HL-60 (cell line): ENCODE measurements at regions not wholly inside any gene's neighbourhood (a gene's known extent, or its start where the extent isn't known, plus 50 kb on each side); places are given as distances from the start of the nearest gene placed in this dataset.

ENCODE experiments used
- DNase-seq, 2 experiments: peaks; one replicate each; pipeline ENCODE4 v3.0.0-alpha.2; 2010 to 2020; ENCODE audit warnings: low read depth in 1 of 2, low spot score in 1 of 2
- H3K27ac ChIP-seq: fragments of 250-450 bp; sonication (Bioruptor Pico); replicated peaks from 2 replicates; pipeline ENCODE4 v1.5.1; 2020; ENCODE audit warnings: mild to moderate bottlenecking, moderate library complexity
- H3K27me3 ChIP-seq: fragments of 250-450 bp; sonication (Bioruptor Pico); 2 replicates; pipeline ENCODE4 v1.5.1; 2021; ENCODE audit warnings: mild to moderate bottlenecking, moderate library complexity; ENCODE audit not compliant: insufficient read depth, poor library complexity, severe bottlenecking
- H3K4me3 ChIP-seq: replicated peaks from 2 replicates; pipeline ENCODE4 v1.5.1; 2011; ENCODE audit warnings: mild to moderate bottlenecking, control low read depth, low read length; ENCODE audit not compliant: insufficient read depth
- GABPA ChIP-seq: IDR thresholded peaks from 2 replicates; pipeline ENCODE4 v1.6.1; 2012; ENCODE audit warnings: low read depth
- POLR2AphosphoS5 ChIP-seq: IDR thresholded peaks from 2 replicates; pipeline ENCODE4 v1.6.1; 2012; ENCODE audit warnings: low read depth
- SPI1 ChIP-seq: IDR thresholded peaks from 2 replicates; pipeline ENCODE4 v1.6.1; 2012; ENCODE audit warnings: low read depth, mild to moderate bottlenecking, borderline replicate concordance
- TF ChIP-seq, protein P1 (sequence below): IDR thresholded peaks from one replicate; pipeline ENCODE4 v1.5.1; 2011; ENCODE audit warnings: low read length, control low read depth, inconsistent platforms; ENCODE audit not compliant: insufficient read depth
- TF ChIP-seq, protein P2 (sequence below): IDR thresholded peaks from 2 replicates; pipeline ENCODE4 v1.6.1; 2012; ENCODE audit warnings: low read depth; ENCODE audit not compliant: insufficient replicate concordance

DNA sequence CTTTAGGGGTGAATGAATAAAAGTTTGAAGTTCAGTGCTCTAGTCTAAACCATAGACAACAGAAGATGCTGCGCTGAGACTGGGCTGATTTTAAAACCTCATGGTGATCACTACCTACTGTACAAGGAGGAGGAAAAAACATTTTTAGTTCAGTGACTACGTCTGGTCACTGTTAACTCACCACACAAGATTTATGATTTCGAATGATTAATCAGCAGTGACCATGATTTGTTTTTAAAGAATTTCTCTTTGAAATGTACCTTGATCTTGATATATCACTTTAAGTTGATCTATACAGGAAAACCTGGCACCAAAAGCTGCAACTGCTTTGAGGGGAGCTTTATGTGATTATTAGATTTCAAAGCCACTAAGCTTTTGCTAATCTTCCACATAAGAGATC, 286.3 kb downstream of the PDGFC start:
- H3K27me3 ChIP-seq, result no peaks in the 10 kb centered on the region
- TF ChIP-seq GABPA, result no peak
- TF ChIP-seq POLR2AphosphoS5, result no peak
- TF ChIP-seq SPI1, result no peak
- TF ChIP-seq, protein P1, sequence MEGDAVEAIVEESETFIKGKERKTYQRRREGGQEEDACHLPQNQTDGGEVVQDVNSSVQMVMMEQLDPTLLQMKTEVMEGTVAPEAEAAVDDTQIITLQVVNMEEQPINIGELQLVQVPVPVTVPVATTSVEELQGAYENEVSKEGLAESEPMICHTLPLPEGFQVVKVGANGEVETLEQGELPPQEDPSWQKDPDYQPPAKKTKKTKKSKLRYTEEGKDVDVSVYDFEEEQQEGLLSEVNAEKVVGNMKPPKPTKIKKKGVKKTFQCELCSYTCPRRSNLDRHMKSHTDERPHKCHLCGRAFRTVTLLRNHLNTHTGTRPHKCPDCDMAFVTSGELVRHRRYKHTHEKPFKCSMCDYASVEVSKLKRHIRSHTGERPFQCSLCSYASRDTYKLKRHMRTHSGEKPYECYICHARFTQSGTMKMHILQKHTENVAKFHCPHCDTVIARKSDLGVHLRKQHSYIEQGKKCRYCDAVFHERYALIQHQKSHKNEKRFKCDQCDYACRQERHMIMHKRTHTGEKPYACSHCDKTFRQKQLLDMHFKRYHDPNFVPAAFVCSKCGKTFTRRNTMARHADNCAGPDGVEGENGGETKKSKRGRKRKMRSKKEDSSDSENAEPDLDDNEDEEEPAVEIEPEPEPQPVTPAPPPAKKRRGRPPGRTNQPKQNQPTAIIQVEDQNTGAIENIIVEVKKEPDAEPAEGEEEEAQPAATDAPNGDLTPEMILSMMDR, result no peak
- TF ChIP-seq, protein P2, sequence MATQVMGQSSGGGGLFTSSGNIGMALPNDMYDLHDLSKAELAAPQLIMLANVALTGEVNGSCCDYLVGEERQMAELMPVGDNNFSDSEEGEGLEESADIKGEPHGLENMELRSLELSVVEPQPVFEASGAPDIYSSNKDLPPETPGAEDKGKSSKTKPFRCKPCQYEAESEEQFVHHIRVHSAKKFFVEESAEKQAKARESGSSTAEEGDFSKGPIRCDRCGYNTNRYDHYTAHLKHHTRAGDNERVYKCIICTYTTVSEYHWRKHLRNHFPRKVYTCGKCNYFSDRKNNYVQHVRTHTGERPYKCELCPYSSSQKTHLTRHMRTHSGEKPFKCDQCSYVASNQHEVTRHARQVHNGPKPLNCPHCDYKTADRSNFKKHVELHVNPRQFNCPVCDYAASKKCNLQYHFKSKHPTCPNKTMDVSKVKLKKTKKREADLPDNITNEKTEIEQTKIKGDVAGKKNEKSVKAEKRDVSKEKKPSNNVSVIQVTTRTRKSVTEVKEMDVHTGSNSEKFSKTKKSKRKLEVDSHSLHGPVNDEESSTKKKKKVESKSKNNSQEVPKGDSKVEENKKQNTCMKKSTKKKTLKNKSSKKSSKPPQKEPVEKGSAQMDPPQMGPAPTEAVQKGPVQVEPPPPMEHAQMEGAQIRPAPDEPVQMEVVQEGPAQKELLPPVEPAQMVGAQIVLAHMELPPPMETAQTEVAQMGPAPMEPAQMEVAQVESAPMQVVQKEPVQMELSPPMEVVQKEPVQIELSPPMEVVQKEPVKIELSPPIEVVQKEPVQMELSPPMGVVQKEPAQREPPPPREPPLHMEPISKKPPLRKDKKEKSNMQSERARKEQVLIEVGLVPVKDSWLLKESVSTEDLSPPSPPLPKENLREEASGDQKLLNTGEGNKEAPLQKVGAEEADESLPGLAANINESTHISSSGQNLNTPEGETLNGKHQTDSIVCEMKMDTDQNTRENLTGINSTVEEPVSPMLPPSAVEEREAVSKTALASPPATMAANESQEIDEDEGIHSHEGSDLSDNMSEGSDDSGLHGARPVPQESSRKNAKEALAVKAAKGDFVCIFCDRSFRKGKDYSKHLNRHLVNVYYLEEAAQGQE, result no peak
- no peak overlapping the region for H3K27ac ChIP-seq
- DNase-seq, result no peak
- H3K4me3 ChIP-seq, result no peak overlapping the region

DNA sequence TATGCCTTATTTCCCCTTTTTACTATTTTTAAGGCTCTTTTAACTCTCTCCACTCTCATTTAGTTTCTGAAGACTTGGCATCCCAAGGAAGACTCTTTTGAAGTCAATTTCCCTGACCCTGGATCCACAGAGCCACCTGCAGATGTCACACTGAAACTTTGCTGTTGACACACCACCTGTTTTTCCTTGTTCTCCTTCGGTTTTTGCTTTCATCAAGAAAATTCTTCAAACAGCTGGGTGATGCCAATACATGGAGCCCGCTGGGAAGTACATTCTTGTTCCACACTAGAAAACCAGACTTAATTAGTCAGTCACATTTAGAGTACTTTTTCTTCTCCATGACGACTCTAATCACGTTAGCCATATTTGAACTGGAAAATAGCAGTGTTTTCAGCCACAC, 293.9 kb downstream of the PDGFC start:
- H3K27ac ChIP-seq, result no peak overlapping the region
- no peak for DNase-seq
- TF ChIP-seq SPI1, result no peak
- TF ChIP-seq GABPA, result no peak
- TF ChIP-seq POLR2AphosphoS5, result no peak
- TF ChIP-seq, protein P2, result no peak
- TF ChIP-seq, protein P1, result no peak
- H3K4me3 ChIP-seq, result no peak overlapping the region
- no peaks in the 10 kb centered on the region for H3K27me3 ChIP-seq

DNA sequence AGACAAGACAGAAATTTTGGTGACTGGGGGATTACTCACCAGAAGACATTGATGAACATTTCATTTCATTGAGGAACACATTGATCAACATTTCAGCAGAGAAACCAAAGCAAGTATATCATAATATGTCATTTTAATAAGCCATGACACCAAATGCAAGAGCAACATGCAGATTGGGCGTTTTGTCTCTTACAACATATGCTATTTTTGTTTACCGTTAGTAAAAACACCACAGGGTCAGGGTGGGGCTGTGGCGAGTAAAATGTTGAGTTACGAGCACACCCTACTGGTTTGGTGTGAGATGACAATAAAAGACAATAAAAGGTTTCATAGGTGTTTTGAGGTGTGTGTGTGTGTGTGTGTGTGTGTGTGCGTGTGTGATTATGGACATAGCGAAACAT, 294.5 kb downstream of the PDGFC start:
- Histone ChIP-seq H3K27me3 (no peaks in the 10 kb centered on the region), H3K27ac (no peak overlapping the region), H3K4me3 (no peak overlapping the region)
- TF ChIP-seq POLR2AphosphoS5 (no peak), SPI1 (no peak), GABPA (no peak)
- TF ChIP-seq, protein P2, result no peak
- DNase-seq, result peak in 1 of 2 experiments; percentile 14
